ENCODE measurements at regions not wholly inside any gene's neighbourhood (a gene's known extent, or its start where the extent isn't known, plus 50 kb on each side); places are given as distances from the start of the nearest gene placed in this dataset.

DNA sequence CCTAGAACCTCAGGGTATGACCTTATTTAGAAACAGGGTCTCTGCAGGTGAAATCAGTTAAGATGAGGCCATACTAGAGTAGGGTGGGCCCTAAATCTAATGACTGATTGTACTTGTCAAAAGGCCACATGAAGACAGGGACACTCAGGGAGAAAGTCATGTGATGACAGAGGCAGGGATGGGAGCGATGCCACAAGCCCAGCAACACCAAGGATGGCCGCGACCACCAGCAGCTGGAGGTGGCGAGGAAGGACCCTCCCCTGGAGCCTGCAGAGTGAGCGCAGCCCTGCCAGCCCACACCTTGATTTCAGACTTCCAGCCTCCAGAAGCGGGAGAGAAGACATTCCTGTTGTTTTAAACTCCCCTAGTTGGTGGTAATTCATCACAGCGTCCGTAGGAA is 199.9 kb downstream of the PHETA1 start:
- no peak overlapping the region for H3K27ac ChIP-seq (ENCODE audit: low read length in 2 of 2)
- DNase-seq = no peak
- WGBS (ENCODE audit: insufficient coverage) = 95% methylated on average over 8 of the region's 8 CpGs
- ATAC-seq (ENCODE audit: low read depth) = no peak
- H3K4me2 ChIP-seq (replicated peaks; ENCODE audit: low read depth, low read length, poor library complexity, severe bottlenecking) = no peak overlapping the region
- H3K4me1 Mint-ChIP-seq = peaks cover 14% of the 10 kb centered on the region
- no peak overlapping the region for H3K9ac ChIP-seq (ENCODE audit: low read length)
- no peak overlapping the region for H3K4me3 Mint-ChIP-seq
- H3K9me3 Mint-ChIP-seq (ENCODE audit: insufficient read depth) = no peaks in the 10 kb centered on the region
- no peak overlapping the region for H2AFZ ChIP-seq (ENCODE audit: insufficient read depth, low read depth, low read length, poor library complexity, severe bottlenecking)
- peaks cover 15% of the 10 kb centered on the region for H3K27me3 Mint-ChIP-seq
- intact Hi-C loops (cut with micrococcal nuclease) = no loop called here
- no peaks in the 10 kb centered on the region for H3K36me3 ChIP-seq (replicated peaks in 1 of 2; ENCODE audit: control extremely low read depth in 1 of 2, control insufficient read depth in 1 of 2, extremely low read depth in 1 of 2, insufficient read depth in 2 of 2, low read length in 1 of 2)
- H3K4me3 ChIP-seq (ENCODE audit: control extremely low read depth in 1 of 5, extremely low read depth in 1 of 5, insufficient read depth in 1 of 5, low read depth in 2 of 5, low read length in 4 of 5) = no peak overlapping the region
- H3K27ac Mint-ChIP-seq = no peak overlapping the region
- no peaks in the 10 kb centered on the region for H4K20me1 ChIP-seq (ENCODE audit: control insufficient read depth, insufficient read depth, low read length, poor library complexity, severe bottlenecking)
- no peaks in the 10 kb centered on the region for H3K27me3 ChIP-seq (replicated peaks in 1 of 4; ENCODE audit: control extremely low read depth in 1 of 4, control insufficient read depth in 3 of 4, insufficient read depth in 4 of 4, low read length in 3 of 4)
- CTCF ChIA-PET = no interaction called here
- POLR2A ChIA-PET = no interaction called here
- H3K9me3 ChIP-seq (ENCODE audit: control extremely low read depth in 1 of 3, control insufficient read depth in 2 of 3, insufficient read depth in 1 of 3, low read length in 2 of 3) = no peaks in the 10 kb centered on the region
- no peaks in the 10 kb centered on the region for H3K79me2 ChIP-seq (ENCODE audit: control insufficient read depth, insufficient read depth, low read length)
- peaks cover 6 to 8% of the 10 kb centered on the region in 2 donors for H3K4me1 ChIP-seq (ENCODE audit: control insufficient read depth in 2 of 2, insufficient read depth in 2 of 2, low read length in 2 of 2)
- TF ChIP-seq EZH2 (IDR thresholded peaks at IDR 0.05; ENCODE audit: borderline replicate concordance, insufficient read depth, low read depth, low read length, poor library complexity, severe bottlenecking) = no peak
- TF ChIP-seq, protein P1, sequence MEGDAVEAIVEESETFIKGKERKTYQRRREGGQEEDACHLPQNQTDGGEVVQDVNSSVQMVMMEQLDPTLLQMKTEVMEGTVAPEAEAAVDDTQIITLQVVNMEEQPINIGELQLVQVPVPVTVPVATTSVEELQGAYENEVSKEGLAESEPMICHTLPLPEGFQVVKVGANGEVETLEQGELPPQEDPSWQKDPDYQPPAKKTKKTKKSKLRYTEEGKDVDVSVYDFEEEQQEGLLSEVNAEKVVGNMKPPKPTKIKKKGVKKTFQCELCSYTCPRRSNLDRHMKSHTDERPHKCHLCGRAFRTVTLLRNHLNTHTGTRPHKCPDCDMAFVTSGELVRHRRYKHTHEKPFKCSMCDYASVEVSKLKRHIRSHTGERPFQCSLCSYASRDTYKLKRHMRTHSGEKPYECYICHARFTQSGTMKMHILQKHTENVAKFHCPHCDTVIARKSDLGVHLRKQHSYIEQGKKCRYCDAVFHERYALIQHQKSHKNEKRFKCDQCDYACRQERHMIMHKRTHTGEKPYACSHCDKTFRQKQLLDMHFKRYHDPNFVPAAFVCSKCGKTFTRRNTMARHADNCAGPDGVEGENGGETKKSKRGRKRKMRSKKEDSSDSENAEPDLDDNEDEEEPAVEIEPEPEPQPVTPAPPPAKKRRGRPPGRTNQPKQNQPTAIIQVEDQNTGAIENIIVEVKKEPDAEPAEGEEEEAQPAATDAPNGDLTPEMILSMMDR (IDR thresholded peaks at IDR 0.05) = no peak

DNA sequence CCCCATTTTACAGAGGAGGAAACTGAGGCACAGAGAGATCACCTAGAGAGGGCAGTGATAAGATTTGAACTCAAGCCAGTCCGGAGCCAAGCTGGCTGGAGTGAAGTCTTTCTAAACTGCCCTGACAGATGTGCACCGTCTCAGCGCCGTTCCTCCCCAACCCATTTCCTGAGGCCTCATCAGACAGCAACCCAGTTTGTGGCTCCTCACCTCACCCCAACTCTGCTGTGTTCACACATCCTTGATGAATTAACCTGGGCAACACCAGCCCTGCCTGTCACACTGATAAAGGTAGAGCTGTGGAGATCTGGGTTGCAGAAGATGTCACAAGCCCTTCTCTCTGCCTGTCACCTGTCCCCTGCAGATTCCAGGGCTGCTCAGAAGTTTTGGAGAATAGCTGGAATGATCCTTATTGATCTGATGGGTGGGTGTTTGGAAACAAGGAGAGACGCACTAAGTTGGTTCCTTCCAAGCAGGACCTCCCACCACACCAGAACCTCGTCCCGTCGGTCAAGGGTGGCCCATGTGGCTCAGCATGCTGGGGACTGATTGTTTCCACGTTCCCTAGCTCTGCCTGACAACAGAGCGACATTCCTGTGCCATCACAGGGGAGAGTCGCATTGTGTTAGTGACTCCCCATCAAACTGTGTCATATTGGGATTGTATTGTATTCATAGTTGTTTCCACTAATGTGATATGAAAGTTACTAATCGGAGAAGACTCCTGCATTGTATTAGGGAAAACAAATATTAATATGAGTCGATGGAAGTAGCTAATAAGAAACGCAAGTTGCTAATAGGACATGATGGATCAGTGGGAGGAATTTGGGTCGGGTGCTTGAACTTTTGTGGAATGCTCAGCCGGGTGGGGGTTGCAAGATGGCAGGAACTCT is 200.6 kb downstream of the PHETA1 start:
- no peaks in the 10 kb centered on the region for H3K9me3 Mint-ChIP-seq (ENCODE audit: insufficient read depth)
- no peak overlapping the region for H3K27ac Mint-ChIP-seq
- Histone ChIP-seq H3K79me2 (ENCODE audit: control insufficient read depth, insufficient read depth, low read length) (no peaks in the 10 kb centered on the region), H3K4me3 (ENCODE audit: control extremely low read depth in 1 of 5, extremely low read depth in 1 of 5, insufficient read depth in 1 of 5, low read depth in 2 of 5, low read length in 4 of 5) (no peak overlapping the region), H3K27ac (ENCODE audit: low read length in 2 of 2) (no peak overlapping the region), H2AFZ (ENCODE audit: insufficient read depth, low read depth, low read length, poor library complexity, severe bottlenecking) (no peak overlapping the region), H3K27me3 (replicated peaks in 1 of 4; ENCODE audit: control extremely low read depth in 1 of 4, control insufficient read depth in 3 of 4, insufficient read depth in 4 of 4, low read length in 3 of 4) (no peaks in the 10 kb centered on the region), H3K4me1 (ENCODE audit: control insufficient read depth in 2 of 2, insufficient read depth in 2 of 2, low read length in 2 of 2) (peaks cover 6 to 8% of the 10 kb centered on the region in 2 donors), H3K9ac (ENCODE audit: low read length) (no peak overlapping the region), H3K36me3 (replicated peaks in 1 of 2; ENCODE audit: control extremely low read depth in 1 of 2, control insufficient read depth in 1 of 2, extremely low read depth in 1 of 2, insufficient read depth in 2 of 2, low read length in 1 of 2) (no peaks in the 10 kb centered on the region), H3K9me3 (ENCODE audit: control extremely low read depth in 1 of 3, control insufficient read depth in 2 of 3, insufficient read depth in 1 of 3, low read length in 2 of 3) (no peaks in the 10 kb centered on the region), H4K20me1 (ENCODE audit: control insufficient read depth, insufficient read depth, low read length, poor library complexity, severe bottlenecking) (no peaks in the 10 kb centered on the region), H3K4me2 (replicated peaks; ENCODE audit: low read depth, low read length, poor library complexity, severe bottlenecking) (no peak overlapping the region)
- H3K4me1 Mint-ChIP-seq = peaks cover 14% of the 10 kb centered on the region
- peaks cover 13% of the 10 kb centered on the region for H3K27me3 Mint-ChIP-seq
- DNase-seq (no peak), ATAC-seq (ENCODE audit: low read depth) (no peak)
- ChIA-PET CTCF (no interaction called here), POLR2A (no interaction called here)
- H3K4me3 Mint-ChIP-seq = no peak overlapping the region
- 55% methylated on average over 7 of the region's 16 CpGs for WGBS (ENCODE audit: insufficient coverage)
- intact Hi-C loops (cut with micrococcal nuclease) = no loop called here
- no peak for TF ChIP-seq EZH2 (IDR thresholded peaks at IDR 0.05; ENCODE audit: borderline replicate concordance, insufficient read depth, low read depth, low read length, poor library complexity, severe bottlenecking)
- TF ChIP-seq, protein P1 (IDR thresholded peaks at IDR 0.05) = no peak
